GM10266 (cell line): ENCODE measurements at regions not wholly inside any gene's neighbourhood (a gene's known extent, or its start where the extent isn't known, plus 50 kb on each side); places are given as distances from the start of the nearest gene placed in this dataset.
"Not testable (repeated sequence)": the region's sequence is repeated elsewhere in the genome, so short reads cannot be mapped to it uniquely, and the experiment has no call there.

ENCODE experiments used
- DNase-seq: peaks from one replicate; pipeline ENCODE4 v3.0.0; 2012; ENCODE audit errors: extremely low spot score
- CTCF ChIP-seq: IDR thresholded peaks from 2 replicates; pipeline ENCODE4 v1.5.1; 2012; ENCODE audit warnings: mild to moderate bottlenecking, low read depth; ENCODE audit not compliant: control insufficient read depth, insufficient read depth; ENCODE audit errors: missing control alignments

DNA sequence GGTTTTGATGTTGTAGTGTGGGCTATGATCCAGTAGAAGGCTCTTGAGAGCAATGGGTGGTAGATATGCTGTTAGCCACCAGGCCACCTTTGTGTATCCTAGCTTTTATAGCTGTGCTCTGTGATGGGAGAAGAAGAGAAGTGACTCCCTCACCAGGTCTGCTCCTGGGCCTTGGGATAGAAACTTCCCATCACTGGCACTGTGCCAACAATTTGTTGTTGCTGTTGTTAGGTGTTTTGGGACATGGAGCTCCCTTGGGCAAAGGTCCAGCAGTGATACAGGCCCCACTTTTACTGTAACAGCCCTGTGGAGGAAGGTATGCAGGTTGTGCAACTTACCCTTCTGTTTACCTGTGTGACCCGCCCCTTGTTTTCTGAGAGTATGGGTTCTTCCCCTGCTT is 570.9 kb upstream of the GRIN3A start:
- TF ChIP-seq CTCF, result no peak
- DNase-seq, result no peak

GRCh38 chr9:102295188-102295587 is 556.7 kb upstream of the GRIN3A start:
- no peak for DNase-seq
- no peak for TF ChIP-seq CTCF

DNA sequence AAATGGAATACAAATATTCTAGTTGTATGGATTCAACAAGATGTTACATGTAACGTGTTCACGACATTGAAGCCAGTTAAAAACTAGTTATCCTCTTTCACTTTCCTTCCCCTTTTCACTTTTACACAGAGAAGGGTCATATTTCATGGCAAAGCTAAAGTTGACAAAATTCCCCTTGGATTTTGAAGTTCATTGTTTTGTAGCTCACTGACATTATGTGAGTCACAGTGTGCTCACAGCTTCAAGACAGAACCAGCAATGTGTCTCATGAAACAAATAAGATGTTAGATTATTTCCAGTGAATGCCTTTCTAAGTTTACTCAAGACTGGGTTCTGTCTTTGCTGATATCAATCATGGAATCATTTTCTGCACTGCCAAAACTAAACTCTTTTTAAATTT is 535.5 kb upstream of the GRIN3A start:
- DNase-seq, result no peak
- no peak for TF ChIP-seq CTCF

GRCh38 chr9:102253099-102253498 is 514.7 kb upstream of the GRIN3A start:
- DNase-seq, result no peak
- TF ChIP-seq CTCF, result no peak

GRCh38 chr9:102244916-102245315 is 506.5 kb upstream of the GRIN3A start:
- DNase-seq, result no peak
- TF ChIP-seq CTCF, result no peak

GRCh38 chr9:102237520-102237919 is 499.1 kb upstream of the GRIN3A start:
- no peak for DNase-seq
- TF ChIP-seq CTCF, result no peak

DNA sequence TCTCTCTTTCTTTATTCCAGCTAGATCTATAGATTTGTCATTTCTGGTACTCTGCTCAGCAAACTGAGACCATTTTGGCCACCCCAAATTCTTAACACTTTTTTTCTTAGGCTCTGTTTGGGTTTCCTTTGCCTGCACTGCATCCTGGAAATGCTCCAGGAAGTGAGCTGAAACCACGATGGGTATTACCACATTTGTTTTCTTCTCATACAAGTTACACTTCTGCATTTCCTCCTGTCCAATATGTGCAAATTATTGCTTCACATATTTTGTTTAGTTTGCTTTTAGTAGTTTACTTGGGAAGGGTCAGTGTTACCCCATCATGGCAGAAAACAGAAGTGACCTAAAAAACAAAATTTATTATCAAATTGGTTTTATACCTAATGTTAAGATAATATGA is 498.6 kb upstream of the GRIN3A start:
- DNase-seq, result no peak
- no peak for TF ChIP-seq CTCF

DNA sequence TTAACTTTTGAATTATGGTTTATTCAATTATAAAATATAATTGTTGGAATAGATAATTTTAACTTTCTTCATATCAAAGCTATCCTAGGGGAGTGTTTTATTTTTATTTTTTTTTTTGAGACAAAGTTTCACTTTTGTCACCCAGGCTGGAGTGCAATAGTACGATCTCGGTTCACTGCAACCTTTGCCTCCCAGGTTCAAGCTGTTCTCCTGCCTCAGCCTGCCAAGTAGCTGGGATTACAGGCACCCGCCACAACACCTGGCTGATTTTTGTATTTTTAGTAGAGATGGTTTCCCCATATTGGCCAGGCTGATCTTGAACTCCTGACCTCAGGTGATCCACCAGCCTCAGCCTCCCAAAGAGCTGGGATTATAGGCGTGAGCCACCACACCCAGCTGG is 489.0 kb upstream of the GRIN3A start:
- not testable (repeated sequence) for DNase-seq
